HCT116 (cell line): ENCODE measurements at regions not wholly inside any gene's neighbourhood (a gene's known extent, or its start where the extent isn't known, plus 50 kb on each side); places are given as distances from the start of the nearest gene placed in this dataset.

Experiments used
- ATAC-seq: fragments of 200-7000 bp; cut with Tn5 transposase; 2 replicates; pipeline ENCODE4 v1.9.1; 2020; ENCODE audit warnings: mild to moderate bottlenecking, moderate library complexity
- BruUV-seq: library from RNA; stranded (reverse); fragments of 400-500 nt; replicated peaks from 2 replicates; lab custom pipeline; 2021; lab: Mats Ljungman, UMichigan
- CTCF ChIA-PET: fragments of 300-600 bp; sonication (Branson Sonifier 250); formaldehyde crosslinking; loops from one replicate; lab custom pipeline; 2021; ENCODE audit warnings: antibody characterized with exemption; lab: Charles Lee
- POLR2A ChIA-PET: fragments of 300-600, 350-600 bp; sonication (Branson Sonifier 250); formaldehyde crosslinking; loops from one replicate; lab custom pipeline; 2021; ENCODE audit warnings: antibody characterized with exemption; lab: Charles Lee
- RAD21 ChIA-PET, 2 experiments: fragments of 300-600 bp; sonication (Branson Sonifier 250); formaldehyde crosslinking; loops; one replicate each; lab custom pipeline; 2023; ENCODE audit warnings: low total read pairs in 2 of 2; ENCODE audit not compliant: uncharacterized antibody in 2 of 2, unreplicated experiment in 2 of 2, low non-redundant PET in 1 of 2; lab: Charles Lee
- DNase-seq: peaks from one replicate; pipeline ENCODE4 v3.0.0-alpha.2; 2010; ENCODE audit warnings: low read depth, low spot score
- H2AFZ ChIP-seq: fragments of 200-600 bp; shearing (Covaris generic), sonication (generic); 2 replicates; pipeline ENCODE4 v1.6.1; 2017; ENCODE audit warnings: low read depth, mixed run types, mixed read lengths, antibody characterized with exemption, low read length; ENCODE audit not compliant: poor library complexity, severe bottlenecking
- H3K27ac ChIP-seq: 2 replicates; pipeline ENCODE4 v1.5.1; 2012; ENCODE audit warnings: low read depth, low read length
- H3K27me3 ChIP-seq: fragments of 200-600 bp; sonication (generic); 2 replicates; pipeline ENCODE4 v1.6.1; 2016; ENCODE audit warnings: mixed run types, low read length, mixed read lengths; ENCODE audit not compliant: insufficient read depth
- H3K36me3 ChIP-seq, 2 experiments: fragments of 200-500 bp in 1 of 2; fragments of 200-600 bp in 1 of 2; sonication (Bioruptor generic) in 1 of 2; sonication (generic) in 1 of 2; 2 replicates each; pipeline versions ENCODE4 v1.5.1 to v1.6.1; 2014 to 2016; ENCODE audit warnings: low read length in 2 of 2, inconsistent platforms in 1 of 2, mixed read lengths in 1 of 2, mixed run types in 1 of 2; ENCODE audit not compliant: insufficient read depth in 2 of 2, control insufficient read depth in 1 of 2
- H3K4me1 ChIP-seq, 2 experiments: fragments of 200-600 bp in 1 of 2; sonication (generic) in 1 of 2; 2 replicates each; pipeline versions ENCODE4 v1.5.1 to v1.6.1; 2012 to 2017; ENCODE audit warnings: low read length in 2 of 2, inconsistent platforms in 1 of 2, mild to moderate bottlenecking in 1 of 2, mixed read lengths in 1 of 2, mixed run types in 1 of 2, moderate library complexity in 1 of 2; ENCODE audit not compliant: insufficient read depth in 2 of 2, control insufficient read depth in 1 of 2
- H3K4me2 ChIP-seq: fragments of 200-600 bp; sonication (generic); 2 replicates; pipeline ENCODE4 v1.6.1; 2017; ENCODE audit warnings: mixed run types, low read length, mixed read lengths
- H3K4me3 ChIP-seq, 2 experiments: fragments of 200-600 bp in 1 of 2; sonication (generic) in 1 of 2; replicated peaks in 1 of 2; 2 replicates each; pipeline ENCODE4 v1.5.1; 2011 to 2016; ENCODE audit warnings: low read length in 2 of 2, control low read depth in 1 of 2, low read depth in 1 of 2, mild to moderate bottlenecking in 1 of 2, mixed read lengths in 1 of 2, mixed run types in 1 of 2
- H3K79me2 ChIP-seq: fragments of 200-600 bp; sonication (generic); 2 replicates; pipeline ENCODE4 v1.6.1; 2017; ENCODE audit warnings: mild to moderate bottlenecking, mixed run types, low read length, moderate library complexity, mixed read lengths; ENCODE audit not compliant: insufficient read depth
- H3K9ac ChIP-seq: fragments of 200-600 bp; sonication (generic); 2 replicates; pipeline ENCODE4 v1.6.1; 2016; ENCODE audit warnings: low read length, mixed read lengths
- H3K9me2 ChIP-seq: fragments of 200-600 bp; sonication (generic), shearing (Covaris generic); 2 replicates; pipeline ENCODE4 v1.6.1; 2017; ENCODE audit warnings: mixed run types, mild to moderate bottlenecking, moderate library complexity; ENCODE audit not compliant: insufficient read depth
- H3K9me3 ChIP-seq, 2 experiments: fragments of 200-500 bp in 1 of 2; fragments of 200-600 bp in 1 of 2; sonication (Bioruptor generic) in 1 of 2; sonication (generic) in 1 of 2; 2 replicates each; pipeline ENCODE4 v1.6.1; 2014 to 2017; ENCODE audit warnings: low read length in 2 of 2, mixed read lengths in 2 of 2, inconsistent platforms in 1 of 2, low read depth in 1 of 2, mild to moderate bottlenecking in 1 of 2, mixed run types in 1 of 2, moderate library complexity in 1 of 2; ENCODE audit not compliant: control insufficient read depth in 1 of 2, insufficient read depth in 1 of 2
- H4K20me1 ChIP-seq: fragments of 200-600 bp; sonication (generic), shearing (Covaris generic); 2 replicates; pipeline ENCODE4 v1.6.1; 2017; ENCODE audit warnings: mixed run types, mild to moderate bottlenecking, moderate library complexity; ENCODE audit not compliant: insufficient read depth
- intact Hi-C: fragments of 100-400 bp; cut with micrococcal nuclease; formaldehyde crosslinking; loops from 2 replicates; pipeline ENCODE4 v1.10.0; 2022
- TF ChIP-seq, protein P1 (sequence below): IDR thresholded peaks from 2 replicates; pipeline ENCODE4 v1.6.1; 2012; ENCODE audit warnings: low read depth
- TF ChIP-seq, protein P2 (sequence below): IDR thresholded peaks from 2 replicates; pipeline ENCODE4 v1.6.1; 2012
- TF ChIP-seq, protein P3 (sequence below), 3 experiments: fragments of 200-600 bp in 1 of 3; sonication (generic) in 1 of 3; IDR thresholded peaks in 2 of 3; conservative IDR thresholded peaks in 1 of 3; 2 replicates each; pipeline ENCODE4 v1.5.1; 2012 to 2017; ENCODE audit warnings: low read depth in 2 of 3, low read length in 2 of 3, antibody characterized with exemption in 1 of 3, borderline replicate concordance in 1 of 3, control low read depth in 1 of 3, mild to moderate bottlenecking in 1 of 3, mixed read lengths in 1 of 3, mixed run types in 1 of 3, moderate library complexity in 1 of 3; ENCODE audit not compliant: insufficient read depth in 1 of 3

DNA sequence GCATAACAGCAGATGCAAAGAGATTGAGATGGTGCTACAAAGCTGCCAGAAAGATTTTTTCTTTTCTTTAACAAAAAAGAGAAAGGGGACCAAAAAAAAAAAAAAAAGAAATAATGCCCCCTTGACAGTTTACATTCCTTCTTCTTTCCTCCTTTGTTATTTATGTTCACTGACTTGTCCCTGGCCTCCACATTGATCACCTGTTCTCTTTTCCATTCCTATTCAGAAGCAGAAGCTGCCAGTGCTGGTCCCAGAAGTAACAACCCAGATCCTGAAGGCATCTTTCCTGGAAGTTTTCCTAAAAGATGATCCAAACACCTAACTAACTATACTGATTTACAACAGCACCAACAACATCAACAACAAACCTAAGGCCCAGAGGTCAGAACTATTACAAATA is 728.1 kb downstream of the KCNJ2 start (continued):
- TF ChIP-seq, protein P1, sequence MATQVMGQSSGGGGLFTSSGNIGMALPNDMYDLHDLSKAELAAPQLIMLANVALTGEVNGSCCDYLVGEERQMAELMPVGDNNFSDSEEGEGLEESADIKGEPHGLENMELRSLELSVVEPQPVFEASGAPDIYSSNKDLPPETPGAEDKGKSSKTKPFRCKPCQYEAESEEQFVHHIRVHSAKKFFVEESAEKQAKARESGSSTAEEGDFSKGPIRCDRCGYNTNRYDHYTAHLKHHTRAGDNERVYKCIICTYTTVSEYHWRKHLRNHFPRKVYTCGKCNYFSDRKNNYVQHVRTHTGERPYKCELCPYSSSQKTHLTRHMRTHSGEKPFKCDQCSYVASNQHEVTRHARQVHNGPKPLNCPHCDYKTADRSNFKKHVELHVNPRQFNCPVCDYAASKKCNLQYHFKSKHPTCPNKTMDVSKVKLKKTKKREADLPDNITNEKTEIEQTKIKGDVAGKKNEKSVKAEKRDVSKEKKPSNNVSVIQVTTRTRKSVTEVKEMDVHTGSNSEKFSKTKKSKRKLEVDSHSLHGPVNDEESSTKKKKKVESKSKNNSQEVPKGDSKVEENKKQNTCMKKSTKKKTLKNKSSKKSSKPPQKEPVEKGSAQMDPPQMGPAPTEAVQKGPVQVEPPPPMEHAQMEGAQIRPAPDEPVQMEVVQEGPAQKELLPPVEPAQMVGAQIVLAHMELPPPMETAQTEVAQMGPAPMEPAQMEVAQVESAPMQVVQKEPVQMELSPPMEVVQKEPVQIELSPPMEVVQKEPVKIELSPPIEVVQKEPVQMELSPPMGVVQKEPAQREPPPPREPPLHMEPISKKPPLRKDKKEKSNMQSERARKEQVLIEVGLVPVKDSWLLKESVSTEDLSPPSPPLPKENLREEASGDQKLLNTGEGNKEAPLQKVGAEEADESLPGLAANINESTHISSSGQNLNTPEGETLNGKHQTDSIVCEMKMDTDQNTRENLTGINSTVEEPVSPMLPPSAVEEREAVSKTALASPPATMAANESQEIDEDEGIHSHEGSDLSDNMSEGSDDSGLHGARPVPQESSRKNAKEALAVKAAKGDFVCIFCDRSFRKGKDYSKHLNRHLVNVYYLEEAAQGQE, result no peak

DNA sequence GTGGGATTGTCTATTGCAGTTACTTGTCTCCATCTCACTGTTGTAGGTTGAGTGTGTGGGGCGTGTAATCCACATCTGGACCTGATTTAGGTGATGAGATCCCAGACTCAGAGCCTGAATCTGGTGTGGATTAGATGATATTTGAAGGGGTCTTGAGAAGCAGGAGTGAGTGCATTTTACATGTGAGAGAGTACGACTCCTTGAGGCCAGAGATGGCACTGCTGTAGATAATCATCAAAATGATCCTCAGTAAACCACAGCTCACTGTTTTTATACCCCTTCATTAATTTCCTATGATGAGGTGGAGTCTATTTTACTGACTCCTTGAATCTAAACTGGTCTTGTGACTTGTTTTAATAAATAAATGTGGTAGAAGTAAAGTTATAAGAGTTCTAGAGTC is 732.5 kb downstream of the KCNJ2 start:
- Histone ChIP-seq H3K9ac (no peak overlapping the region), H3K79me2 (no peaks in the 10 kb centered on the region), H3K4me1 (peaks cover 0 to 6% of the 10 kb centered on the region in 2 experiments; a peak in 1 of 4 replicates), H3K4me3 (no peak overlapping the region), H3K27me3 (no peaks in the 10 kb centered on the region), H3K36me3 (no peaks in the 10 kb centered on the region), H3K27ac (no peak overlapping the region), H2AFZ (no peak overlapping the region), H4K20me1 (no peaks in the 10 kb centered on the region), H3K9me2 (no peaks in the 10 kb centered on the region), H3K4me2 (no peak overlapping the region), H3K9me3 (no peaks in the 10 kb centered on the region)
- DNase-seq, result no peak
- ChIA-PET RAD21 (no interaction called here), CTCF (no interaction called here), POLR2A (no interaction called here)
- no TSS peak for BruUV-seq
- intact Hi-C loops, result no loop called here
- TF ChIP-seq, protein P2, sequence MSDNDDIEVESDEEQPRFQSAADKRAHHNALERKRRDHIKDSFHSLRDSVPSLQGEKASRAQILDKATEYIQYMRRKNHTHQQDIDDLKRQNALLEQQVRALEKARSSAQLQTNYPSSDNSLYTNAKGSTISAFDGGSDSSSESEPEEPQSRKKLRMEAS, result no peak
- TF ChIP-seq, protein P3, sequence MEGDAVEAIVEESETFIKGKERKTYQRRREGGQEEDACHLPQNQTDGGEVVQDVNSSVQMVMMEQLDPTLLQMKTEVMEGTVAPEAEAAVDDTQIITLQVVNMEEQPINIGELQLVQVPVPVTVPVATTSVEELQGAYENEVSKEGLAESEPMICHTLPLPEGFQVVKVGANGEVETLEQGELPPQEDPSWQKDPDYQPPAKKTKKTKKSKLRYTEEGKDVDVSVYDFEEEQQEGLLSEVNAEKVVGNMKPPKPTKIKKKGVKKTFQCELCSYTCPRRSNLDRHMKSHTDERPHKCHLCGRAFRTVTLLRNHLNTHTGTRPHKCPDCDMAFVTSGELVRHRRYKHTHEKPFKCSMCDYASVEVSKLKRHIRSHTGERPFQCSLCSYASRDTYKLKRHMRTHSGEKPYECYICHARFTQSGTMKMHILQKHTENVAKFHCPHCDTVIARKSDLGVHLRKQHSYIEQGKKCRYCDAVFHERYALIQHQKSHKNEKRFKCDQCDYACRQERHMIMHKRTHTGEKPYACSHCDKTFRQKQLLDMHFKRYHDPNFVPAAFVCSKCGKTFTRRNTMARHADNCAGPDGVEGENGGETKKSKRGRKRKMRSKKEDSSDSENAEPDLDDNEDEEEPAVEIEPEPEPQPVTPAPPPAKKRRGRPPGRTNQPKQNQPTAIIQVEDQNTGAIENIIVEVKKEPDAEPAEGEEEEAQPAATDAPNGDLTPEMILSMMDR (IDR thresholded peaks at IDR 0.05 in 2 of 3, conservative IDR thresholded peaks at IDR 0.05 in 1 of 3; ENCODE audit: borderline replicate concordance in 1 of 3, insufficient read depth in 1 of 3, low read depth in 2 of 3, low read length in 2 of 3), result peak in 2 of 3 experiments; percentile 19 to 42; a peak in 2 of 6 replicates
- no peak for ATAC-seq
